OCI-LY3 (cell line): ENCODE measurements at regions not wholly inside any gene's neighbourhood (a gene's known extent, or its start where the extent isn't known, plus 50 kb on each side); places are given as distances from the start of the nearest gene placed in this dataset.

Source experiments
- H2AFZ ChIP-seq: fragments of 200-600, 300-600 bp; shearing (Covaris generic); 2 replicates; pipeline ENCODE4 v1.6.0; 2014; ENCODE audit warnings: antibody characterized with exemption, low read depth, low read length
- H3K27ac ChIP-seq: fragments of 200-600, 300-600 bp; sonication (generic); 2 replicates; pipeline ENCODE4 v1.5.1; 2014; ENCODE audit warnings: mild to moderate bottlenecking, low read length, moderate library complexity, mixed read lengths
- H3K27me3 ChIP-seq: fragments of 200-600, 300-600 bp; sonication (generic); 2 replicates; pipeline ENCODE4 v1.6.1; 2014; ENCODE audit warnings: low read depth, low read length, mixed read lengths
- H3K36me3 ChIP-seq: fragments of 200-600, 300-600 bp; sonication (generic); replicated peaks from 2 replicates; pipeline ENCODE3; 2014; ENCODE audit warnings: low read depth, low read length, mixed read lengths
- H3K4me1 ChIP-seq: fragments of 300-600, 200-600 bp; sonication (generic); 2 replicates; pipeline ENCODE4 v1.6.1; 2014; ENCODE audit warnings: low read length, mixed read lengths
- H3K4me2 ChIP-seq: fragments of 200-600, 300-600 bp; sonication (generic); 2 replicates; pipeline ENCODE4 v1.6.1; 2014; ENCODE audit warnings: low read length, mixed read lengths
- H3K4me3 ChIP-seq: fragments of 300-600, 200-600 bp; sonication (generic); 2 replicates; pipeline ENCODE4 v1.5.1; 2014; ENCODE audit warnings: antibody characterized with exemption, mild to moderate bottlenecking, low read length, moderate library complexity
- H3K79me2 ChIP-seq: fragments of 300-600, 200-600 bp; shearing (Covaris generic); 2 replicates; pipeline ENCODE4 v1.6.1; 2014; ENCODE audit warnings: mild to moderate bottlenecking, low read length, mixed read lengths
- H3K9ac ChIP-seq: fragments of 300-600, 200-600 bp; shearing (Covaris generic); 2 replicates; pipeline ENCODE4 v1.6.0; 2014; ENCODE audit warnings: mild to moderate bottlenecking, low read length, moderate library complexity
- H3K9me3 ChIP-seq: fragments of 200-600, 300-600 bp; shearing (Covaris generic); 2 replicates; pipeline ENCODE4 v1.6.1; 2014; ENCODE audit warnings: low read length, mixed read lengths; ENCODE audit not compliant: insufficient read depth
- H4K20me1 ChIP-seq: fragments of 200-600, 300-600 bp; sonication (generic); 2 replicates; pipeline ENCODE4 v1.6.1; 2016; ENCODE audit warnings: low read length, mixed read lengths; ENCODE audit not compliant: insufficient read depth
- CTCF ChIP-seq: fragments of 200-600, 300-600 bp; sonication (generic); IDR thresholded peaks from 2 replicates; pipeline ENCODE4 v1.5.1; 2014; ENCODE audit warnings: antibody characterized with exemption, low read length, low read depth
- EZH2phosphoT487 ChIP-seq: fragments of 200-600 bp; shearing (Covaris generic); IDR thresholded peaks from 2 replicates; pipeline ENCODE4 v1.6.1; 2018; ENCODE audit warnings: antibody characterized with exemption, mixed run types, low read depth

GRCh38 chr13:22053053-22053452 lies 382.2 kb downstream of the FGF9 start:
- H3K4me2 ChIP-seq = no peak overlapping the region
- H3K4me3 ChIP-seq = no peak overlapping the region
- H4K20me1 ChIP-seq = no peaks in the 10 kb centered on the region
- no peaks in the 10 kb centered on the region for H3K27me3 ChIP-seq
- H3K36me3 ChIP-seq = no peaks in the 10 kb centered on the region
- TF ChIP-seq CTCF (no peak), EZH2phosphoT487 (no peak)
- H3K9me3 ChIP-seq = no peaks in the 10 kb centered on the region
- H3K27ac ChIP-seq = no peak overlapping the region
- H2AFZ ChIP-seq = no peak overlapping the region
- no peak overlapping the region for H3K9ac ChIP-seq
- no peaks in the 10 kb centered on the region for H3K4me1 ChIP-seq
- no peaks in the 10 kb centered on the region for H3K79me2 ChIP-seq

DNA sequence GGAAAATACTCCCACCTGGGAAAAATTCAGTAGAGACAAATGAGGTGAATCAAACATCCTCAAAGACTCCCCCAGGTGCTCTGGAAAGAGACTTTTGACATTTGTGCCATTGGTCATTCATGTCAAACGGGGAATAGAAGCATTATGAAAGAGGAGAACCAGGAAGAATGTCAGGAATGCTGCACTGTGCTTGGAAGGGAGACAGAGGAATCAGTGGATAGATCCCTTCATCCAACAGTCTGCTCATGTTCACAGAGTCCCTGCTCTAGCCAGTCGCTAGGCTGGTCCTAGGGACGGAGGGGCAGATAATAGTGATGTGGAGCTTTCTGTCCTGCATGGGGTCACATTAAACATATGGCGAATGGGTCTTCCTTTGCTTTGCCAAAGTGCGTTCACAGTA lies 384.4 kb downstream of the FGF9 start:
- H3K27me3 ChIP-seq = no peaks in the 10 kb centered on the region
- H3K9me3 ChIP-seq = no peaks in the 10 kb centered on the region
- no peaks in the 10 kb centered on the region for H4K20me1 ChIP-seq
- H3K4me1 ChIP-seq = no peaks in the 10 kb centered on the region
- TF ChIP-seq EZH2phosphoT487 (no peak), CTCF (no peak)
- H3K4me3 ChIP-seq = no peak overlapping the region
- no peak overlapping the region for H3K4me2 ChIP-seq
- no peak overlapping the region for H3K9ac ChIP-seq
- H3K79me2 ChIP-seq = no peaks in the 10 kb centered on the region
- H3K36me3 ChIP-seq = no peaks in the 10 kb centered on the region
- no peak overlapping the region for H3K27ac ChIP-seq
- no peak overlapping the region for H2AFZ ChIP-seq

- no peak overlapping the region for H3K27ac ChIP-seq
- H3K9me3 ChIP-seq = no peaks in the 10 kb centered on the region
- H3K4me1 ChIP-seq = no peaks in the 10 kb centered on the region
- H3K79me2 ChIP-seq = no peaks in the 10 kb centered on the region
- no peak overlapping the region for H2AFZ ChIP-seq
- no peak overlapping the region for H3K9ac ChIP-seq
- no peaks in the 10 kb centered on the region for H3K27me3 ChIP-seq
- H3K4me3 ChIP-seq = no peak overlapping the region
- H4K20me1 ChIP-seq = no peaks in the 10 kb centered on the region
- TF ChIP-seq EZH2phosphoT487 = no peak
- no peaks in the 10 kb centered on the region for H3K36me3 ChIP-seq
- no peak overlapping the region for H3K4me2 ChIP-seq
These were observed 389.3 kb downstream of the FGF9 start for GRCh38 chr13:22060187-22060586.

DNA sequence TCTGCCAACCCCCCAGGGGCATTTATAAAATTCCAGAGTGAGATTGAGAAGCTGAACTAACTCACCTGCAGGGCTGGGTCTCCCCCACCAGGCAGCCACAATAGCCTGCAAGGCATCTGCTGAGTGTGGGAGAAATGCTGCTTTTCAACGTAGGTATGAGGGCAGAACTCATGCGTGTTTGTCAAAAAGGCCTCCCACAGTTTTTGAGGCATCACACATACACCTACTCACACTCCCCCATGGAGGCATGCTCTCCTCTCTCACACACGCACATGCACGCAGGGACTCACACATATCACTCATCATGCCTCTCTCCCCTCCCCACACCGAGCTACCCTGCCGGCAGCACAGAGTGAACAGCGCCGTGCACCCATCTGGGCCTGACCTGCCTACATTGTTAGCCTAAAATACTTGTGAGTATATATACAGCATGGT lies 390.5 kb downstream of the FGF9 start:
- Histone ChIP-seq H3K9me3 (no peaks in the 10 kb centered on the region), H3K4me1 (no peaks in the 10 kb centered on the region), H4K20me1 (no peaks in the 10 kb centered on the region), H2AFZ (no peak overlapping the region), H3K4me3 (no peak overlapping the region), H3K79me2 (no peaks in the 10 kb centered on the region), H3K36me3 (no peaks in the 10 kb centered on the region), H3K4me2 (no peak overlapping the region), H3K9ac (no peak overlapping the region), H3K27ac (no peak overlapping the region), H3K27me3 (no peaks in the 10 kb centered on the region)
- no peak for TF ChIP-seq EZH2phosphoT487
- no peak for TF ChIP-seq CTCF
